Panc1 (cell line): ENCODE measurements at regions not wholly inside any gene's neighbourhood (a gene's known extent, or its start where the extent isn't known, plus 50 kb on each side); places are given as distances from the start of the nearest gene placed in this dataset.

Experiments
- ATAC-seq: fragments of 200-7000 bp; cut with Tn5 transposase; 2 replicates; pipeline ENCODE4 v1.9.1; 2020; ENCODE audit warnings: mild to moderate bottlenecking, moderate library complexity
- BruUV-seq: library from RNA; stranded (reverse); fragments of 400-500 nt; replicated peaks from 2 replicates; lab custom pipeline; 2021; lab: Mats Ljungman, UMichigan
- CTCF ChIA-PET: fragments of 300-600 bp; sonication (Branson Sonifier 250); formaldehyde crosslinking; loops from one replicate; lab custom pipeline; 2022; ENCODE audit warnings: antibody characterized with exemption; lab: Charles Lee
- POLR2A ChIA-PET: fragments of 300-600 bp; sonication (Branson Sonifier 250); formaldehyde crosslinking; loops from one replicate; lab custom pipeline; 2022; ENCODE audit warnings: antibody characterized with exemption; lab: Charles Lee
- DNase-seq: peaks from one replicate; pipeline ENCODE4 v3.0.0-alpha.2; 2010; ENCODE audit warnings: low read depth, low spot score
- H3K27ac ChIP-seq: 2 replicates; pipeline ENCODE4 v1.5.1; 2011; ENCODE audit warnings: mild to moderate bottlenecking, low read length, inconsistent platforms
- H3K27me3 ChIP-seq: fragments of 200-500 bp; sonication (Bioruptor generic); 2 replicates; pipeline ENCODE4 v1.6.0; 2014; ENCODE audit warnings: low read length, inconsistent platforms; ENCODE audit not compliant: control insufficient read depth, insufficient read depth
- H3K36me3 ChIP-seq: fragments of 200-500 bp; sonication (Bioruptor generic); 2 replicates; pipeline ENCODE4 v1.5.1; 2014; ENCODE audit warnings: inconsistent platforms, mild to moderate bottlenecking, low read length, moderate library complexity; ENCODE audit not compliant: control insufficient read depth, insufficient read depth
- H3K4me1 ChIP-seq: 2 replicates; pipeline ENCODE4 v1.5.1; 2011; ENCODE audit warnings: inconsistent platforms, mild to moderate bottlenecking, low read length, moderate library complexity; ENCODE audit not compliant: control insufficient read depth, insufficient read depth
- H3K4me3 ChIP-seq, 2 experiments: 2 replicates each; pipeline ENCODE4 v1.5.1; 2011 to 2012; ENCODE audit warnings: low read depth in 2 of 2, low read length in 2 of 2, mild to moderate bottlenecking in 2 of 2, inconsistent platforms in 1 of 2, moderate library complexity in 1 of 2
- H3K9me3 ChIP-seq: fragments of 200-500 bp; sonication (Bioruptor generic); 2 replicates; pipeline ENCODE4 v1.5.1; 2014; ENCODE audit warnings: low read depth, mild to moderate bottlenecking, inconsistent platforms, low read length, moderate library complexity; ENCODE audit not compliant: control insufficient read depth, insufficient read depth
- CTCF ChIP-seq: fragments of 450-650 bp; IDR thresholded peaks from 2 replicates; pipeline ENCODE4 v1.5.1; 2017; ENCODE audit warnings: mild to moderate bottlenecking
- POLR2AphosphoS5 ChIP-seq: IDR thresholded peaks from 2 replicates; pipeline ENCODE4 v1.6.1; 2012; ENCODE audit warnings: mild to moderate bottlenecking, low read depth, low read length, moderate library complexity
- REST ChIP-seq, 2 experiments: IDR thresholded peaks; 2 replicates each; pipeline ENCODE4 v1.6.1; 2011 to 2012; ENCODE audit warnings: low read depth in 2 of 2, control low read depth in 1 of 2, low read length in 1 of 2, mild to moderate bottlenecking in 1 of 2, moderate library complexity in 1 of 2; ENCODE audit not compliant: insufficient read depth in 1 of 2
- SIN3A ChIP-seq: IDR thresholded peaks from 2 replicates; pipeline ENCODE4 v1.6.1; 2012; ENCODE audit warnings: low read depth, mild to moderate bottlenecking, low read length, moderate library complexity, borderline replicate concordance; ENCODE audit not compliant: insufficient read depth
- TCF7L2 ChIP-seq: IDR thresholded peaks from 2 replicates; pipeline ENCODE4 v1.6.1; 2011; ENCODE audit warnings: mild to moderate bottlenecking, low read depth, low read length, inconsistent platforms
- in situ Hi-C: cut with HindIII; loops from 2 replicates; pipeline ENCODE4 v1.10.0; 2016; ENCODE audit warnings: low sequenced_read_pairs, low pct_unique_long_range_greater_than_20kb
- intact Hi-C: fragments of 100-400 bp; cut with micrococcal nuclease; formaldehyde crosslinking; loops from one replicate; pipeline ENCODE4 v1.10.0; 2022; ENCODE audit not compliant: unreplicated experiment

GRCh38 chr2:7165736-7166135 is 248.5 kb downstream of the RNF144A start:
- no peaks in the 10 kb centered on the region for H3K27me3 ChIP-seq
- ChIA-PET CTCF (no interaction called here), POLR2A (no interaction called here)
- DNase-seq, result no peak
- H3K4me1 ChIP-seq, result no peaks in the 10 kb centered on the region
- BruUV-seq, result no TSS peak
- intact Hi-C loops, result no loop called here
- no peaks in the 10 kb centered on the region for H3K9me3 ChIP-seq
- TF ChIP-seq POLR2AphosphoS5 (no peak), CTCF (no peak), REST (IDR thresholded peaks at IDR 0.05; ENCODE audit: insufficient read depth in 1 of 2, low read depth in 2 of 2, low read length in 1 of 2) (no peak), TCF7L2 (no peak)
- in situ Hi-C loops, result no loop called here
- no peaks in the 10 kb centered on the region for H3K36me3 ChIP-seq
- H3K27ac ChIP-seq, result no peak overlapping the region
- ATAC-seq, result no peak
- no peak overlapping the region for H3K4me3 ChIP-seq

GRCh38 chr2:7167801-7168411 is 250.7 kb downstream of the RNF144A start:
- intact Hi-C loops (no loop called here), in situ Hi-C loops (no loop called here)
- H3K9me3 ChIP-seq, result no peaks in the 10 kb centered on the region
- ChIA-PET CTCF (no interaction called here), POLR2A (no interaction called here)
- H3K4me1 ChIP-seq, result no peaks in the 10 kb centered on the region
- no TSS peak for BruUV-seq
- no peaks in the 10 kb centered on the region for H3K36me3 ChIP-seq
- H3K27me3 ChIP-seq, result no peaks in the 10 kb centered on the region
- DNase-seq (no peak), ATAC-seq (no peak)
- no peak overlapping the region for H3K4me3 ChIP-seq
- TF ChIP-seq CTCF (no peak), REST (IDR thresholded peaks at IDR 0.05; ENCODE audit: insufficient read depth in 1 of 2, low read depth in 2 of 2, low read length in 1 of 2) (no peak), TCF7L2 (no peak), SIN3A (no peak), POLR2AphosphoS5 (no peak)
- H3K27ac ChIP-seq, result no peak overlapping the region
